HG02798 (cell line): ENCODE measurements at regions not wholly inside any gene's neighbourhood (a gene's known extent, or its start where the extent isn't known, plus 50 kb on each side); places are given as distances from the start of the nearest gene placed in this dataset.
"Not testable (repeated sequence)": the region's sequence is repeated elsewhere in the genome, so short reads cannot be mapped to it uniquely, and the experiment has no call there.

Experiments used
- ATAC-seq: cut with Tn5 transposase; IDR thresholded peaks from one replicate; pipeline ENCODE4 v1.9.1; 2021; ENCODE audit warnings: mild to moderate bottlenecking; ENCODE audit not compliant: unreplicated experiment, poor library complexity

- ATAC-seq, result no peak
Observed at GRCh38 chr2:204380141-204380881, 165.0 kb upstream of the PARD3B start.

GRCh38 chr2:204386668-204387067, 158.6 kb upstream of the PARD3B start:
- no peak for ATAC-seq

- ATAC-seq, result no peak
Observed at GRCh38 chr2:204389120-204389519, 156.2 kb upstream of the PARD3B start.

- no peak for ATAC-seq
Observed at GRCh38 chr2:204389856-204390255, 155.4 kb upstream of the PARD3B start.

- ATAC-seq, result no peak
Observed at GRCh38 chr2:204395539-204395938, 149.7 kb upstream of the PARD3B start.

GRCh38 chr2:204401114-204401513, 144.2 kb upstream of the PARD3B start:
- no peak for ATAC-seq

GRCh38 chr2:204407204-204408014, 137.9 kb upstream of the PARD3B start:
- ATAC-seq, result no peak

GRCh38 chr2:204412782-204413181, 132.5 kb upstream of the PARD3B start:
- not testable (repeated sequence) for ATAC-seq

GRCh38 chr2:204415406-204416181, 129.7 kb upstream of the PARD3B start:
- ATAC-seq, result no peak

- no peak for ATAC-seq
Observed at GRCh38 chr2:204416236-204416635, 129.0 kb upstream of the PARD3B start.

- no peak for ATAC-seq
Observed at GRCh38 chr2:204425821-204426220, 119.5 kb upstream of the PARD3B start.

- no peak for ATAC-seq
Observed at GRCh38 chr2:204428675-204429074, 116.6 kb upstream of the PARD3B start.

- ATAC-seq, result no peak
Observed at GRCh38 chr2:204431529-204431928, 113.7 kb upstream of the PARD3B start.

- ATAC-seq, result no peak
Observed at GRCh38 chr2:204432196-204432595, 113.1 kb upstream of the PARD3B start.

- ATAC-seq, result no peak
Observed at GRCh38 chr2:204434660-204435462, 110.4 kb upstream of the PARD3B start.

- no peak for ATAC-seq
Observed at GRCh38 chr2:204436230-204436629, 109.0 kb upstream of the PARD3B start.

GRCh38 chr2:204437408-204437807, 107.9 kb upstream of the PARD3B start:
- no peak for ATAC-seq

- ATAC-seq, result no peak
Observed at GRCh38 chr2:204437815-204438756, 107.2 kb upstream of the PARD3B start.

GRCh38 chr2:204441316-204441715, 104.0 kb upstream of the PARD3B start:
- ATAC-seq, result no peak
